VCaP (cell line): ENCODE measurements at regions not wholly inside any gene's neighbourhood (a gene's known extent, or its start where the extent isn't known, plus 50 kb on each side); places are given as distances from the start of the nearest gene placed in this dataset.

Source experiments
- H3K27ac ChIP-seq: fragments of 450-650 bp; 2 replicates; pipeline ENCODE4 v1.5.1; 2017
- TF ChIP-seq, protein P1 (sequence below): fragments of 450-650 bp; conservative IDR thresholded peaks from 2 replicates; pipeline ENCODE4 v1.5.1; 2017; ENCODE audit warnings: mild to moderate bottlenecking, moderate library complexity

DNA sequence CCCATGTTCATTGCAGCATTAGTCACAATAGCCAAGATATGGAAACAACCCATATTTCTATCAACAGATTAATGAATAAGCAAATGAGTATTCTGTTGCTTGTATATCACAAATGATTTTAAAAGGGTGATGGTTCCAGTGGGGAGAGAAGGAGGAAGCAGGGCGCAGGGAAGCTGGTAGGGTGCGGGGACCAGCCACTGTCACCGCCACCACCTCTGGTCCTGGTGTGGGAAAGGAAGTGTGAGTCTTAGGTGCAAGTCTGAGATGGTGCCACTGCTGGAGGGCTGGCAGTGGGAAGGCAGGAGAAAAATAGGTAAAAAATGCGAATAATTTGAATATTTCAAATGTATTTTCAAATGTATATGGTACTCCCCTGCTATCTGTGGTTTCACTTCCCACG lies 286.8 kb upstream of the DDX53 start:
- H3K27ac ChIP-seq, result no peak overlapping the region
- TF ChIP-seq, protein P1, sequence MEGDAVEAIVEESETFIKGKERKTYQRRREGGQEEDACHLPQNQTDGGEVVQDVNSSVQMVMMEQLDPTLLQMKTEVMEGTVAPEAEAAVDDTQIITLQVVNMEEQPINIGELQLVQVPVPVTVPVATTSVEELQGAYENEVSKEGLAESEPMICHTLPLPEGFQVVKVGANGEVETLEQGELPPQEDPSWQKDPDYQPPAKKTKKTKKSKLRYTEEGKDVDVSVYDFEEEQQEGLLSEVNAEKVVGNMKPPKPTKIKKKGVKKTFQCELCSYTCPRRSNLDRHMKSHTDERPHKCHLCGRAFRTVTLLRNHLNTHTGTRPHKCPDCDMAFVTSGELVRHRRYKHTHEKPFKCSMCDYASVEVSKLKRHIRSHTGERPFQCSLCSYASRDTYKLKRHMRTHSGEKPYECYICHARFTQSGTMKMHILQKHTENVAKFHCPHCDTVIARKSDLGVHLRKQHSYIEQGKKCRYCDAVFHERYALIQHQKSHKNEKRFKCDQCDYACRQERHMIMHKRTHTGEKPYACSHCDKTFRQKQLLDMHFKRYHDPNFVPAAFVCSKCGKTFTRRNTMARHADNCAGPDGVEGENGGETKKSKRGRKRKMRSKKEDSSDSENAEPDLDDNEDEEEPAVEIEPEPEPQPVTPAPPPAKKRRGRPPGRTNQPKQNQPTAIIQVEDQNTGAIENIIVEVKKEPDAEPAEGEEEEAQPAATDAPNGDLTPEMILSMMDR, result no peak

DNA sequence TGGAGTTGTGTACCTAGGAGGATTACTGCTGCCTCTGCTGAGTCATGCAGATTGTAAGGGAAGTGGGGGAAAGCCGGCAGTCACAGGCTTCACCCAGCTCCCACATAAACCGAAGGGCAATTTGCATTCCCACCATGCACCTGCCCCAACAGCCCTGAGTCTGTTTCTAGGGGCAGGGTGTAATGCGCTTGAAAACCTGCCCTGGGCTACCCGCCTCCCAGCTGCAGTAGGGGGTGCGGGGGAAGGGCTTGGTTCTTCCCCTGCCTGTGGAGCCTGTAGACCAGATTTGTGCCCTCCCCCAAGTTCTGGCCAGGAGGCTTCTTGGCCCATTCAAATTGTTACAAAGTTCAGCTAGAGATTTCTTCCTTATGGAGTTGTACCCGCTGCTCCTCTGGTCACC lies 269.2 kb upstream of the DDX53 start:
- TF ChIP-seq, protein P1, result no peak
- no peak overlapping the region for H3K27ac ChIP-seq

DNA sequence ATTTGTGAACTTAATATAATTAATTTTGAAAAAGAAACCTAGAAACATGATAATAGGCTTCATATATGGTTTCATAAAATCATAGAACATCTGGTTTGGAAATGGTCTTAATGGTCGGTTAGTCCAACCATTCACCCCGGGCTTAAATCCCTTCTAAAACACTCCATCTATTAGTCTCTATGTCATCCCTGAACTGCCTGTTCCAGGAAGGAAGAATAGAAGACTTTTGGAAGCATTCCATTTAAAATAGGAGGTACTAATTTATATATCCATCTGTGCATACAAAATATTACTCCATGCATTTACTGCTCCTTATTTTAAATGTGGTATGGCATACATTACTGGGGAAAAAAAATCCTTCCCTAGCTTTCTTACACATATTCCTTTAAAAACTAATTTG lies 262.2 kb upstream of the DDX53 start:
- TF ChIP-seq, protein P1, result no peak
- H3K27ac ChIP-seq, result no peak overlapping the region

DNA sequence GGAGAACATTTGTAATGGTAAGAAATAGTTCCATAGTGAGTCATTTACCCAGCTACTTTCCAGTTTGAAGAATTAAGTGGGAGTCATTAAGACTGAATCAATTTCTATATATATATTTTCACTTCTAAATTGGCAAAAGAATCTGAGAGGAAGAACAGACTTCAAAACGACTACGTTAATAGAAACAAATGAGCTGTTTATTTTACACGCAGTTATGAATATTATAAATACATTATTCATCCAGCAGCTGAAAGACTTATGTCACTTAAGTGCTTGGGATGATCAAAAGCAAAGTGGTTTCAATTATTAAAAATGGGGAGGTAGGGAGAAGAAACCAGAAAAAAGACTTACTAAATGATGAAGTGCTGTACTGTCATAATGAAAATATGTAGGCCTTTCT lies 260.5 kb upstream of the DDX53 start:
- TF ChIP-seq, protein P1, result no peak
- no peak overlapping the region for H3K27ac ChIP-seq

DNA sequence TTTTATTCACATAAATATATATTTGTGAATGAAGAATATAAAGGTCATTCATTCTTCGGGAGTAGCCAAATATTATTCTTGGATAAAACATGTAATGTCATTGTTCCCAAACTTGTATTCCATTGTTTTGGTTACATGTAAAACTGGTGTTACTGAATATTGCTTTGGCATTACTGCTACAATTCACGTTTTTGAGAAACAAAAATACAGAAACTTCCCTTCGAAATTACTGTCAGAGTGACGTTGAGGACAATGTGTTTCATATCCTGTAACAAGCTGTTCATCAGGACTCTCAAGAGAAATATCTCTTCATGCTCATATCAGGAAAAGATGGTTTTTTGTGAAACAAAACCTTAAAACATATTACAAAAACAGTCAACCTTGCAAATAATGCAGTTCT lies 258.9 kb upstream of the DDX53 start:
- TF ChIP-seq, protein P1, result no peak
- H3K27ac ChIP-seq, result no peak overlapping the region

DNA sequence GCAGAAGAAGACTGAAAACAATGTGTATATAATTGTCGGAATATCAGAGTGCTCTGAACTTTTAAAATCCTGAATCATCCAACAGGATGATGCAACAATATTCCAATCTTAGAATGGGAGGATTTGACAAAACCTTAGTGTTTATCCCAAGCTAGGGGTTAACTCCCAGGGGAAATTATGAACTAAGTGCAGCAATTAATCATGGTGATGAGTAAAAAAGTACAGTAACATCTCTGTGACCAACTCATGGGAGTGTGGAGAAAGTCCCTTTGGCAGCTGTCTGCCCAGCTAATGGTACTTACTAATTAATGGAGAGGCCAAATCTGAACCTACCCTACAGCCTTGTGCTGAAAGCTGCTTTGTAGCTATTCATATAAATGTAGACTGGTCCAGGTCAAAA lies 257.6 kb upstream of the DDX53 start:
- TF ChIP-seq, protein P1, result no peak
- H3K27ac ChIP-seq, result no peak overlapping the region

DNA sequence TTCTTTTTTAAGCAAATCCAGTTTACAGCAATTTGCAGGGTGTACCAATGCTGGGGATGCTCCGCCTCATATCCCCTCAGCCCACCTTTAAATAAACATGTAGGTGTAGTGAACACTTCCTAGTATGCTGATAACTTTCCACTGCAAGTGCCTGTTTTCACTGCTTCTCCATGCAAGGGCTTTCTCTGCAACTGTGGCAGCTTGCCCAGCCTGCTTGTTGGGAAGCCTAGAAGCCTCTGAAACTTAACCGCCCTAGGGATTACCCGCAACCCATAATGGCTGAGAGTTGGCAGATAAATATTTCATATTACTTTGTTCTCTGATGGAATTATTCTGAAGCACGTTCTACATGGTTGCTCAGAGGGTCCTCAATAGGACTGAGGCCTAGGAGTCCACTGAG lies 253.7 kb upstream of the DDX53 start:
- TF ChIP-seq, protein P1, result no peak
- H3K27ac ChIP-seq, result no peak overlapping the region
